ENCODE measurements at regions not wholly inside any gene's neighbourhood (a gene's known extent, or its start where the extent isn't known, plus 50 kb on each side); places are given as distances from the start of the nearest gene placed in this dataset.

DNA sequence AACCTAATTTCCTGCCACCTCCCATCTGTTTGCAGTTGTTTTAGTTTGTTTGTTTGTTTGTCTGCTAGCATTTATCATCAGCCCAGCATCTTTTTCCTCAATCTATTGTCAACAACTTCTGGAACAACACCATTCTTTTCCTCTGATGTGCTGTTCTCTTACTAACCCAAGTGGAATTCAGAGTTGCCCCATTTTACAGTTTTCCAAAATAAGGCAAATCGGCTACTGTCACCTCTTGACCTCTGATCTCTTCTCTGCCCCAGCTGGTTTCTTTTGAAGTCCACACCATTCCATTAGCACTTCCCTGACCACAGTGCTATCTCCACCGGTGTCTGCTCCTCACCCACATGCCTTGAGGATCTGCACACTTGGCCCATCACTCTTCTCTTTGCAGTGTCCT lies 102.4 kb downstream of the EFNB2 start:
- no peak for DNase-seq (ENCODE audit: low spot score)

DNA sequence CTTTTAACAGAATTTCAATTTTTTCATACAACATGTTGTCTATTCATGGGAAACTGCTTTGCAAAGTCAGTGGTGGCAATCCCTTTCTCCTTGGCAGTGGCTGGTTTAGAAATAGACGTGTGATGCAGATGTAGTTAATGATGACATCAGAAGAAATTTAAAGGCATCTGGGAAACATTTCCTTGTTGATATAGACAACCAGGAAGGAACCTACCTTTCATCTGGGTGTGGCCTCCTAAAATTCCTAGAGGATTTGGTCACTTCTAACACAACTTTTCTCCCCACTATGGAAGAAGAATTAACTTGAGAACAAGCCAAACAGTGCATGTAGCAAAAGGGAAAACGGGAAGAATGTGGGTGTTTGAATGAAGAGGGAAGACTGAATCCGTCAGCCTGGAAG lies 102.8 kb downstream of the EFNB2 start:
- DNase-seq (ENCODE audit: low spot score): no peak

DNA sequence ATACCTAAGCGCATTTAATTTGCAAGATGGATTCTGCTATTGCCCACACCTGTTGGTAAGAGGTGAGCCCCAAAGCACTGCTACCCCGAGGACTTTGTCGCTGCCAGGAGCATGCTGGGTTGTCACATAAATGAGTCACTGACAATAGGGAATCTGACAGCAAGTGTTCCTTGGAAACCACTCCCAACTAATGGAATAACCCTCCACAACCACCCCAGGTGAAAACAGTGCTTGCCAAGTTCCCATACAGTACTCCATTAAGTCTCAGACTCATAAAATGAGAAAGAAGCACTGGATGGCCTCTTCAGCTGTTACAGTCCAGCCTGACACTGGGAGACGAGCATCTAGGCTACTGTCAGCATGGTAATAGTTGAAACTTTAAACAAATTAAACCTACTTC lies 108.6 kb downstream of the EFNB2 start:
- no peak for DNase-seq (ENCODE audit: low spot score)

DNA sequence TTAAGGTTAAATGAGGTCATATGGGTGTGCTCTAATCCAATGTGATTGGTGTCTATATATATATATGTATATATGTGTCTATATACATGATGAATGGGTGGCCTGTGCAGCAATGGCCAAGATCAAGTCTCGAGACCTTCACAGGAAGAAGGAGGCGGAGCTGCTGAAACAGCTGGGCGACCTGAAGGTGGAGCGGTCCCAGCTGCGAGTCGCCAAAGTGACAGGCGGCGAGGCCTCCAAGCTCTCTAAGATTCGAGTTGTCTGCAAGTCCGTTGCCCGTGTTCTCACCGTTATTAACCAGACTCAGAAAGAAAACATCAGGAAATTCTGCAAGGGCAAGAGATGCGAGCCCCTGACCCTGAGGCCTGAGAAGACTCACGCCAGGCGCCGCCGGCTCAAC lies 109.8 kb downstream of the EFNB2 start:
- no peak for DNase-seq (ENCODE audit: low spot score)

DNA sequence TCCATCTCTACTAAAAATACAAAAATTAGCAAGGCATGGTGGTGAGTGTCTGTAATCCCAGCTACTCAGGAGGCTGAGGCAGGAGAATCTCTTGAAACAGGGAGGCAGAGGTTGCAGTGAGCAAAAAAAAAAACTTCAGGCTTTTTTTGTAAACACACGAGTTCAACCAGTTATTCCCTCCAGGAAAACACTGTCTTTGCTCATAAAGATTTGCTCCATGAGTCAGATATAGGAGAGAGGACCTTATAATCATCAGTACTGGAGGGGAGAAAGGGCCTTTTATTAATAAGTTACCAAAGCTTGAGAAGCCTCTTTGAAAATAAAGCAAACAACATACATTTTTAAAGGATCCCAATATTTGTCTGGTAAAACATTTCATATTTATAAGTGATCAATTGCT lies 110.7 kb downstream of the EFNB2 start:
- no peak for DNase-seq (ENCODE audit: low spot score)

- DNase-seq (ENCODE audit: low spot score): no peak
Measured at GRCh38 chr13:106423530-106423929, 111.9 kb downstream of the EFNB2 start.

GRCh38 chr13:106418556-106418955 lies 116.9 kb downstream of the EFNB2 start:
- DNase-seq (ENCODE audit: low spot score): no peak

DNA sequence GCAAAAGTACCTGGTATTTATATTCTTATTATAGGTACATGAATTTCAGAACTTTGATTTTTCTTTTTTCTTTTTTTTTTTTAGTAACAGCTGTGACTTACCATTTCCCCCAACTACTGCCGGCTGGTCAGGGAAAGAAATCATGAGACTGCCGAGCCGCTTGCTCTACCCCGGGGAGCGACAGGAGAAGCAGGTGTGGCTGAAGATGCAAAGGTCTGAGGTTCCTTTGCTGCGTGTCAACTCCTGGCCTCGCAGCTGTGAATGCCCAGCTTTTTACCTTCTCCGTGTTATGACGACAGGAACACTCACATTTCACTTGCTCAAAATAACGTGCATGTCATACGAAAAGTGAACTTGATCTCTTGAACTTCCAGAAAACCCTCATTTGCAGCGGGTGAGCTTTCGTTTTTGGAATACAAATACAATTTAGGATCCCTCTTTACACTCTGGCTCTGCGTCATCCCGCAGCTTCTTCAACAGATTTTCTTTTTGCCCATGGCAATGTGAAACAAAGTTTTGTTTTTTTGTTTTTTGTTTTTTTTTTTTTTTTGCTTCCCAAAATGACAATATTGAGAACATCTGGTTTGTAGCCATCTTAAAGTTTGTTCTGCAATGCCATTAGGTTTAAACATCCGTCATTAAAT lies 117.9 kb downstream of the EFNB2 start:
- DNase-seq (ENCODE audit: low spot score): no peak

- peak; percentile 15 for DNase-seq (ENCODE audit: low spot score)
Measured at GRCh38 chr13:106416645-106417044, 118.8 kb downstream of the EFNB2 start.

DNA sequence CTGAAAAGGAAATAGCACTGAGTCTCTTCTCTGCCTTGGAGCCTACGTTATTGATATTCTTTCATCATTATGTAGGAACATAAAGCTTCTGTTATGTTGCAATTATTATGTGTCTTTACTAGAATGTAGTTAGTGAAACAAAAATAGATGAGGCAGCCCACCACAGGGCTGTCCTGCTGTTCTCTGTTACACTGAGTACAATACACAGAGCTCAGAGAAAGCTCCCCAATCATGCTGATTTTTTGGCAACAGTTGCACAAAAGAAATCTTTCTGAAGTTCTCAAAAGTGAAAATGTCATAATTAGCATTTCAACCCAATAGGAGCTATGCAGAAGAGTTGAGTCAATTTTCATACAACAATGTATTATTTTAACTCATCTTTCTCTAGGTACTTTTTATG lies 119.5 kb downstream of the EFNB2 start:
- DNase-seq (ENCODE audit: low spot score): peak; percentile 24

DNA sequence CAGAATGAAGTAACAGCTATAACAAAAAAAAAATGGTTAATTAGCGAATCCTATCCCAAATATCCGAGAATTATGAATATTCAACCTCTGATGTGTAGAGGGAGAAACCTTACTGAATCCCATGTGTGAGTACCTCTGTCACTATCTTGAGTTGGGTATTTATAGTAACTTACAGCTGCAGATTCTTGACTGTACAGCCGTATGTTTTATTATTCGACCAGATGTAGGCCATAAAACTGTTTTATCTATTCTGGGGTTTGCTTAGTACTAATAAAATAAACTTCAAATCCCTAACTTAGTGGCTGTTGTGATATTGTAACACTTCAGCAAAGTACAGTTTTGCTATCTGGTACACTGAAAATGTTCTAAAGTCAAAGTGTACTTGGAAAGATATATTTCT lies 120.0 kb downstream of the EFNB2 start:
- no peak for DNase-seq (ENCODE audit: low spot score)

DNA sequence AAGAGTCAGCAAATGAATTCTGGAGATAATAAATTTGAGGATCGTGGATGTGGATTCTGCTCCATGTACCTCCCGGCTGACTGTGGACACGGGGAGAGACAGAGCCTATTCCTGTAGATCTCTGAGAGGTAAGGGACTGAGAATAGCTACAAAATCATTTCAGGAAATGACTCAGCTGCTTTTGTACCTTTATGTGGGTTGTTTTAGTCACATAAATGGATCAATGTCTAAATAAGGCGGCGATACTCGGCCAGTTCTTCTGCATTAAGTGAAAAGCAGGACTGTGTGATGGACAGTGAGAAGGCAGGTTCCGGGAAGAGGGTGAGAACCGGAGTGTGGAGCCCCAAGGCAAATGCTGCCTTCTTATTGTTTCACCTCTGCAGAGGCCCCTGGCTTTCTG lies 128.1 kb downstream of the EFNB2 start:
- no peak for DNase-seq (ENCODE audit: low spot score)

DNA sequence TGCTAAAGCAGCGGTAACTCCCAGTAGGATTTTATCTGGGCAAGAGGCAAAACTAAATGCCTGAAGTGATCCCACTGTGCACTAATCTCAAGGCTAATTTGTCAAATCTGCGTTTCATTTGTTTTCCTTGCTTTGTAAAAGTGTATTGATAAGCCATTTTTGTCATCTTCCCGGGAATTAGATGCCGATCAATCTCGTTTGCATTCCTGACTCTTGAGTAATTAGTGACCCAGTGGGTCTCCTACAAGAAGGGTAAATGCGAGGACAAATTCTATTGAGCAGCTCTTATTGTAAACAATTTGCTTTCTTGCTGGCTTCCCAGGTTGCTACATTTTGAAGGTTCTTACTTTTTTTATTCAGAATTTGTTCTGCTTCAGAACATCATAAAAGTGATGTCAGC lies 129.7 kb downstream of the EFNB2 start:
- DNase-seq (ENCODE audit: low spot score): no peak

DNA sequence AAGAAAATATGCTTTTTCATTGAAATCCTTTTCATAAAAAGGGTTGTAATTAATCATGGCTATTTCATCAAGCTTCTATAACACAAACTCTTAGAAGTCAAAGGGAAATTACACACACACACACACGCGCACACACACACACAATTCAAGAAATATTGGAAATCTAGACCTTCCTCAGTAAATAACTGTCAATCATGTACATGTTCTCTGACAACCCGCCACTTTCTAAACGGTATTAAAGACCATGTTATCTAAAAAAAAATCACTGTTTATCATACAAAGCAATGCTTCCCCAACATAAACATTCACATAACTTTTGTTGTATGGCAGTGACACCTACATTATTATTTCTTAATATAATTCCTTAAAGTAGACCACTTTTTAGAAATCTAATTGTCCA lies 132.2 kb downstream of the EFNB2 start:
- DNase-seq (ENCODE audit: low spot score): no peak

DNA sequence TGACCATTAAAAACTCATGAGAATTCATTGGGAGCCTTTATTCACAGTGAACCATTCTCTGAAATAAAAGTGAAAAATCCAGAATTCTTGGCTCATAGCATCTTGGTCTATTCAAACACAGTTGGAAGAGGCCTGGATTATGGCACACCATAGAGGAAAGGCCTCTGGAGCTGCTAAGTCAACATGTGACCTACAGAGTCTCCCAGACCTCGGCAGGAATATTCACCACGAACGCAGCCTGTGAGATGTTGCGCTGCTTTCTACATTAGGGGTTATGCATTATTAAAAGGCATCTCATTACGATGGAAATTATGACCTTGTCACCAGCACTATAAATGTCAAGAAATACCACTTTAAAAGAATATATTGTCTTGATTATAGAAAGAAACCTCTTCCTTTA lies 132.6 kb downstream of the EFNB2 start:
- no peak for DNase-seq (ENCODE audit: low spot score)

GRCh38 chr13:106401081-106401480 lies 134.4 kb downstream of the EFNB2 start:
- no peak for DNase-seq (ENCODE audit: low spot score)

GRCh38 chr13:106400289-106400688 lies 135.2 kb downstream of the EFNB2 start:
- no peak for DNase-seq (ENCODE audit: low spot score)

- no peak for DNase-seq (ENCODE audit: low spot score)
Measured at GRCh38 chr13:106398289-106398688, 137.2 kb downstream of the EFNB2 start.

DNA sequence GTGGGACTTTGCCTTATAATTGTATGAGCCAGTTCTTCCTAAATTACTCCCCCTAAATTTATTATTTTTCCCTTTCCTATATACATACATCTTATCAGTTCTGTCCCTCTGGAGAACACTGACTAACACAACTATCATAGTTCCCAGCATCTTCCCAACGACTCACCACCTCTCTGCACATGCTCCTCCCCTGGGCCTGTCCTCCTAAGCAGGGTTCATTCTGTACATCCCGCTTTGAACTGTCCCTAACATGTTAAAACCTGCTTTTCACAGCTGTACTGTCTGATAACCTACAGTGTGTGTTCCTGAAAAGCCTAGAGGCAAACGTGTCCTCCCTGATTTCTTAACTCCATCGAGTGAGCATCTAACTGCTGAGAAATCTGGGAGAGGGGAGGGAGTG lies 141.7 kb downstream of the EFNB2 start:
- DNase-seq (ENCODE audit: low spot score): no peak

DNA sequence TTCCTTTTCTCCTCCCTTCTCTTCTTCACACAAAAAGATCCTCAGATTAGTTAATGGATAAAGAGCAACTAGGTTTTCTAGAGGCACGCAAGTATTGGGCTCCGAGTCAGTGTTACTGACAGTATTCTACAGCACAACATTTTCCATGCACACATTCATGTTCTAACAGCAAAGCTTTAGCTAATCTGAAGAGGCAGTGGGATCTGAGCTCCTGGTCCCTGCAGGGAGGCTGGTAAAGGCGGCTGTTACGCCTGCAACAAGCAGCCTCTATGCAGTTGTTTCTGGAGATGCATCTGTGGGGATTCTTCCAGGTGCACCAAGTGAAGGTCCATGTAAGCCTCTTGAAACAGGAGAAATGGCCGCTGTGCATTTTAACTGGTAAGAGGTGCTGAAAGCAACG lies 143.8 kb downstream of the EFNB2 start:
- DNase-seq (ENCODE audit: low spot score): no peak

- DNase-seq (ENCODE audit: low spot score): no peak
Measured at GRCh38 chr13:106391271-106391670, 144.2 kb downstream of the EFNB2 start.

- DNase-seq (ENCODE audit: low spot score): no peak
Measured at GRCh38 chr13:106390367-106390766, 145.1 kb downstream of the EFNB2 start.

DNA sequence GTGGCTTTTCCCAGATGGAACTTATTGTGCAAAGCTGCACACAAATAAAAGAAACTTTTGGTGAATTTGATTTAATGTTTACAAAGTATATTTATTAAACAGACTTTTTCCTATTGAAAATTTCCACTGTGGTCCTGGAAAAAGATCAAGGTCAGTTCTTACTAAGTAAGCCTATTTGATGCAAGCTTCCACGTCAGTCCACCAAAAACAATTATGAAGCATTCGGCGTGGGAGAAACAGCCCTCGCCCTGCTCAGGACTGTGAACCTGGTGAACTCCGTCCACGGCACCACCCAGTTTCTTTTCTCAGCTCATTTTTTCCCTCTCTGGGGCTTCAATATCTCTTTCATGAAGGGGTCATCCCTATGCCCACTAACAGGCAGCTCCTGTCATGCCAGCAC lies 149.8 kb downstream of the EFNB2 start:
- DNase-seq (ENCODE audit: low spot score): no peak

GRCh38 chr13:106384516-106384915 lies 150.9 kb downstream of the EFNB2 start:
- no peak for DNase-seq (ENCODE audit: low spot score)

DNA sequence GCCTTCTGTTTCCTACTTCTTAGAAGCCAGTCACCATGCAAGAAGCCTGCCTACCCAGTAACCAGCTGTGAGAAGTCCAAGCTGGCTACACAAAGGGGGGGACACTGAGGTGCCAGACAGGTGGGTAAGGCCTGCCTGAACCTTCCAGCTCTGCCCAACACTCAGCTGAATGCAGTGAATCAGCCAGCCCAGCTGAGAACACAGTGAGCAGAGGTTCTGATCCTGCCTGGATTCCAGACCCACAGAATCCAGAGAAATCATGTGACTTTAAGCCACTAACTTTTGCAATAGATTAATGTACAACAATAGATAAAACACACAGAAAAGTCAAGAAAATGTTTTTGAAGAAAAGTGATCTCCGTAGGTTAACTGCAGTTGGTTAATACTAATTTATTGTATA lies 151.7 kb downstream of the EFNB2 start:
- no peak for DNase-seq (ENCODE audit: low spot score)
